ENCODE measurements at regions not wholly inside any gene's neighbourhood (a gene's known extent, or its start where the extent isn't known, plus 50 kb on each side); places are given as distances from the start of the nearest gene placed in this dataset.

DNA sequence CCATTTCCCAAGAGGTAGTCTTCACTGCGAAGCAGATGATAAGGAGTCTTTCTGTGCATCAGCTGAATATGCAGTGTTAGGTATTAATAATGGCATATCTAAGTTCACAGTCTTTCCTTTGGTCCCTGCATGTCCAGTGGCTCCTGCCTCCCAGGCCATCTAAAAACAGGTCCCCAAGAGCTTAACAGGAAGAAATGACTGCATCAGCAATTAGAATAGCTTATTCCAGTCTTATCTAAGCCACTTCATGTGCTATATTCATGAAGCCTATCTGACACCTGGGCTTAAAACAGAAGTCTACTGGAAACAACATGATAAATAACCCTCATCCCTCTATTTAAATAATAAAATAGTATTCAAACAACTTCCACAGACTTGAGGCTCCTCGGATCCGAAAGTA lies 346.1 kb upstream of the ERCC4 start:
- DNase-seq (ENCODE audit: low spot score) (no peak), ATAC-seq (ENCODE audit: low FRiP score) (no peak)
- TF ChIP-seq, protein P1, sequence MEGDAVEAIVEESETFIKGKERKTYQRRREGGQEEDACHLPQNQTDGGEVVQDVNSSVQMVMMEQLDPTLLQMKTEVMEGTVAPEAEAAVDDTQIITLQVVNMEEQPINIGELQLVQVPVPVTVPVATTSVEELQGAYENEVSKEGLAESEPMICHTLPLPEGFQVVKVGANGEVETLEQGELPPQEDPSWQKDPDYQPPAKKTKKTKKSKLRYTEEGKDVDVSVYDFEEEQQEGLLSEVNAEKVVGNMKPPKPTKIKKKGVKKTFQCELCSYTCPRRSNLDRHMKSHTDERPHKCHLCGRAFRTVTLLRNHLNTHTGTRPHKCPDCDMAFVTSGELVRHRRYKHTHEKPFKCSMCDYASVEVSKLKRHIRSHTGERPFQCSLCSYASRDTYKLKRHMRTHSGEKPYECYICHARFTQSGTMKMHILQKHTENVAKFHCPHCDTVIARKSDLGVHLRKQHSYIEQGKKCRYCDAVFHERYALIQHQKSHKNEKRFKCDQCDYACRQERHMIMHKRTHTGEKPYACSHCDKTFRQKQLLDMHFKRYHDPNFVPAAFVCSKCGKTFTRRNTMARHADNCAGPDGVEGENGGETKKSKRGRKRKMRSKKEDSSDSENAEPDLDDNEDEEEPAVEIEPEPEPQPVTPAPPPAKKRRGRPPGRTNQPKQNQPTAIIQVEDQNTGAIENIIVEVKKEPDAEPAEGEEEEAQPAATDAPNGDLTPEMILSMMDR (IDR thresholded peaks at IDR 0.05), result no peak

DNA sequence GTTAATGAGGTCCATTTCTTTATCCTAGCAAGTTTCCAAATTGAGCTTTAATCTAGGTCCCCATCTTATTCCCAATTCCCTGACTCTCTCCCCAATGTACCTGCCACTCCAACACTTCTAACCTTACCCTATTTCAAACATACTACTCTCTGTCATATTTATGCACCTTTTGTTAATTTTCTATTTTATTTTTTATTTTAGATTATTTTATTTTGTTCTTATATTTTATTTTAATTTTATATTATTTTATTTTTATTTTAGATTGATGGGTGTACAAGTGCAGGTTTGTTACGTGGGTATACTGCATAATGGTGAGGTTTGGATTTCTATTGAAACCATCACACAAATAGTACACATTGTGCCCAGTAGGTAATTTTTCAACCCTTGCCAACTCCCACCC lies 333.9 kb upstream of the ERCC4 start:
- DNase-seq (ENCODE audit: low spot score) (no peak), ATAC-seq (ENCODE audit: low FRiP score) (no peak)
- TF ChIP-seq, protein P1 (IDR thresholded peaks at IDR 0.05), result no peak

DNA sequence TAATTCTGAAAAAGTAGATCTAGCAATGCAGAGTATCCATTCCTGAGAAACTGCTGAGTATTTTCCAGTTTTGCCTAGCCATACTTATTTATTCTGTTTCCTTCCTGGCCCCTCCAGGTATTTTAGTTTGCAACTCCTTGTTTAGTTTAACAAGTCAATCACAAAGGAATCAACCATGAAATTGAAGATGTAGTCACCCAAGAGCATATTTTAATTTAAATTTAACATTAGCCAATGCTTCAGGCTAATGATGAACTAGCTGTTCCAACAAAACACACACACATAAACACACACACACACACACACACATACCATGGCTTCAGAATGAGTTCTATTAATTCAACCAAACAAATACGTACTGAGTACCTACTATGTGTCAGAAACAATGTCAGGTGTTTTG lies 332.8 kb upstream of the ERCC4 start:
- ATAC-seq (ENCODE audit: low FRiP score) (no peak), DNase-seq (ENCODE audit: low spot score) (no peak)

DNA sequence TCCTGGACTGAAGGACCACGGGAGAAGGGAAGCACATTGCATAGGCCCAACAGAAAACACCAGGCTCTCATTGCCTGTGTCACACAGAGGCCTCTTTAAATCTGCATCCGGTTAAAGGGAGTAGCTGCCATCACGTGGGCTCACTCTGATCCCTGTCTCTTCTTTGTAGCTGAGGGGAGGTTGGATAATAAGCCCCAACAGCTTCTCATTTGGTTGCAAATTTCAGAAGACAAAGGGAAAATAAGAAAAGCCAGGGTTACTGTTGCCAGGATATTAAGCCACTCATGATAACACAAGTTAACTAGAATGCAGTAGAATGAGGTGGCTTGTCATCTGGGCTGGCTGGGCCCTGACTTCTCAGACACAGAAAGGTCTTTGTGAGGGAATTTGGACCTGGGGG lies 325.1 kb upstream of the ERCC4 start:
- TF ChIP-seq, protein P1 (IDR thresholded peaks at IDR 0.05), result no peak
- DNase-seq (ENCODE audit: low spot score) (no peak), ATAC-seq (ENCODE audit: low FRiP score) (no peak)

More for the DNA sequence above, 332.8 kb upstream of the ERCC4 start:
- TF ChIP-seq, protein P1 (IDR thresholded peaks at IDR 0.05), result no peak

DNA sequence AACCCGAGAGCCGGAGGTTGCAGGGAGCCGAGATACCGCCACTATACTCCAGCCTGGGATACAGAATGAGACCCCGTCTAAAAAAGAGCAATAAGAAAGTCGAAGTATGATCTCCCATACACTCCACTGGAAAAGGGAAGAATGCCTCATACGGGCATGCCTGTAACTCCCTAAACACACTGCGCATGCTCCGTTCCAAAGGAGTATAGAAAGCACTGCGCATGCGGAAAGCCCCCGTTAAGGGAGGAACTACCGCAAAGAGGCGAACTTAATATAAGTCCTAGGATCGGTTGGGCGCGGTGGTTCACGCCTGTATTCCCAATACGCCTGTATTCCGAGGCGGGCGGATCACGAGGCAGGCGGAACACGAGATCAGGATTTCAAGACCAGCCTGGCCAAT lies 313.1 kb upstream of the ERCC4 start:
- no peak for DNase-seq (ENCODE audit: low spot score)
- TF ChIP-seq, protein P1 (IDR thresholded peaks at IDR 0.05), result no peak
- no peak for ATAC-seq (ENCODE audit: low FRiP score)

DNA sequence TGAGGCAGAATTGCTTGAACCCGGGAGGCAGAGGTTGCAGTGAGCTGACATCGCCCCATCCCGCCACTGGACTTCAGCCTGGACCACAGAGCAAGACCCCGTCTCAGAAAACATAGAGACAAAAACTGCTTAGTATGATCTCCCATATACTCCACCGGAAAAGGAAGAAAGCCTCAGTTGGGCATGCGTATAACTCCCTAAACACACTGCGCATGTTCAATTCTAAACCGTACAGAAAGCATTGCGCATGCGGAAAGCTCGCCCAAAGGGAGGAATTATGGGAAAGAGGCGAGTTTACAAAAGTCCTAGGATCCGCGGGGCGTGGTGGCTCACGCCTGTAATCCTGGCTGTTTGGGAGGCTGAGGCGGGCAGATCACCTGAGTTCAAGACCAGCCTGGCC lies 312.7 kb upstream of the ERCC4 start:
- DNase-seq (ENCODE audit: low spot score) (no peak), ATAC-seq (ENCODE audit: low FRiP score) (no peak)
- TF ChIP-seq, protein P1 (IDR thresholded peaks at IDR 0.05), result no peak

DNA sequence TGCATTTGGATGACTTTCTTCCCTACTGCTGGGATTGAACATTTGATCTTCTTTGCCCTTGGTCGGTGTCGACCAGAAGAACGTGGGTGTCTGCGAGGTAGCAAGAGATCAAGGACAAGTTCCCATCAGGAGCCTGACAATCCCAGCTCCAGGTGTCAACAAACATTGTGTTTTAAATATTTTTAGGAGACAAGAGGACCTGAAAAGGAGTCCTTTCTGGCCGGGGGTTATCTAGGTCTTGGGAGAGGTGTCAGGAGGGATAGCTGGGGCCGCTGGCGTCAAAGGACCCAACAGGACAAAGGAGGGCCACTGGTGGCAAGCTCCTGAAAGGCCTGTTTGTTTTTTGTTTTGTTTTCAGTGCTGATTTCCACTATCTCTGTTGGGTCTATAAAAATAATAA lies 308.4 kb upstream of the ERCC4 start:
- ATAC-seq (ENCODE audit: low FRiP score) (no peak), DNase-seq (ENCODE audit: low spot score) (no peak)
- TF ChIP-seq, protein P1 (IDR thresholded peaks at IDR 0.05), result no peak
